ENCODE measurements at regions not wholly inside any gene's neighbourhood (a gene's known extent, or its start where the extent isn't known, plus 50 kb on each side); places are given as distances from the start of the nearest gene placed in this dataset.
"Not testable (repeated sequence)": the region's sequence is repeated elsewhere in the genome, so short reads cannot be mapped to it uniquely, and the experiment has no call there.

- intact Hi-C loops (cut with DNase I) = no loop called here
- Histone ChIP-seq H3K27me3 (ENCODE audit: low read depth) (no peaks in the 10 kb centered on the region), H3K36me3 (no peaks in the 10 kb centered on the region), H3K9me3 (no peaks in the 10 kb centered on the region), H3K27ac (no peak overlapping the region), H3K4me1 (no peaks in the 10 kb centered on the region), H3K4me3 (no peak overlapping the region)
- TF ChIP-seq CTCF (IDR thresholded peaks at IDR 0.05) = no peak
- no peak for DNase-seq
- no peak for ATAC-seq
Measured at GRCh38 chr11:112694813-112695212, 266.4 kb upstream of the NCAM1 start.

GRCh38 chr11:112697391-112698178 is 263.6 kb upstream of the NCAM1 start:
- no peak for ATAC-seq
- no peak for DNase-seq
- no peak overlapping the region for H3K27ac ChIP-seq
- H3K27me3 ChIP-seq (ENCODE audit: low read depth) = no peaks in the 10 kb centered on the region
- no peaks in the 10 kb centered on the region for H3K4me1 ChIP-seq
- TF ChIP-seq CTCF (IDR thresholded peaks at IDR 0.05) = no peak
- H3K36me3 ChIP-seq = no peaks in the 10 kb centered on the region
- no peaks in the 10 kb centered on the region for H3K9me3 ChIP-seq
- no peak overlapping the region for H3K4me3 ChIP-seq
- intact Hi-C loops (cut with DNase I) = no loop called here

GRCh38 chr11:112705148-112705547 is 256.1 kb upstream of the NCAM1 start:
- Histone ChIP-seq H3K4me1 (no peaks in the 10 kb centered on the region), H3K27me3 (ENCODE audit: low read depth) (no peaks in the 10 kb centered on the region), H3K27ac (no peak overlapping the region), H3K36me3 (no peaks in the 10 kb centered on the region), H3K9me3 (peaks cover 5% of the 10 kb centered on the region), H3K4me3 (no peak overlapping the region)
- ATAC-seq (no peak), DNase-seq (no peak)
- intact Hi-C loops (cut with DNase I) = no loop called here
- no peak for TF ChIP-seq CTCF (IDR thresholded peaks at IDR 0.05)

- Histone ChIP-seq H3K9me3 (peaks cover 5% of the 10 kb centered on the region), H3K36me3 (no peaks in the 10 kb centered on the region), H3K27me3 (ENCODE audit: low read depth) (no peaks in the 10 kb centered on the region), H3K27ac (no peak overlapping the region), H3K4me3 (no peak overlapping the region), H3K4me1 (no peaks in the 10 kb centered on the region)
- intact Hi-C loops (cut with DNase I) = no loop called here
- DNase-seq = no peak
- no peak for ATAC-seq
- no peak for TF ChIP-seq CTCF (IDR thresholded peaks at IDR 0.05)
Measured at GRCh38 chr11:112706863-112707262, 254.4 kb upstream of the NCAM1 start.

- H3K27ac ChIP-seq; DNase-seq; ATAC-seq; H3K36me3 ChIP-seq; intact Hi-C loops (cut with DNase I); H3K4me3 ChIP-seq; H3K9me3 ChIP-seq; H3K4me1 ChIP-seq; H3K27me3 ChIP-seq (ENCODE audit: low read depth): not testable (repeated sequence)
Measured at GRCh38 chr11:112714340-112714739, 246.9 kb upstream of the NCAM1 start.

GRCh38 chr11:112715056-112715455 is 246.2 kb upstream of the NCAM1 start:
- ATAC-seq = no peak
- Histone ChIP-seq H3K36me3 (no peaks in the 10 kb centered on the region), H3K27ac (no peak overlapping the region), H3K4me3 (no peak overlapping the region), H3K9me3 (no peaks in the 10 kb centered on the region), H3K4me1 (no peaks in the 10 kb centered on the region), H3K27me3 (ENCODE audit: low read depth) (no peaks in the 10 kb centered on the region)
- DNase-seq = no peak
- intact Hi-C loops (cut with DNase I) = no loop called here
- TF ChIP-seq CTCF (IDR thresholded peaks at IDR 0.05) = no peak

All from lower lobe of right lung (tissue), 2 donors.